HG02943 (cell line): ENCODE measurements at regions not wholly inside any gene's neighbourhood (a gene's known extent, or its start where the extent isn't known, plus 50 kb on each side); places are given as distances from the start of the nearest gene placed in this dataset.
"Not testable (repeated sequence)": the region's sequence is repeated elsewhere in the genome, so short reads cannot be mapped to it uniquely, and the experiment has no call there.

Source experiments
- ATAC-seq: cut with Tn5 transposase; IDR thresholded peaks from one replicate; pipeline ENCODE4 v1.9.1; 2021; ENCODE audit warnings: mild to moderate bottlenecking, low read depth, moderate library complexity; ENCODE audit not compliant: unreplicated experiment

- ATAC-seq = no peak
These were observed 143.7 kb upstream of the ZNF385D start for GRCh38 chr3:21894459-21895340.

GRCh38 chr3:21898316-21898715 lies 147.3 kb upstream of the ZNF385D start:
- ATAC-seq = no peak

GRCh38 chr3:21901484-21901883 lies 150.5 kb upstream of the ZNF385D start:
- no peak for ATAC-seq

GRCh38 chr3:21902956-21903355 lies 151.9 kb upstream of the ZNF385D start:
- ATAC-seq = no peak

GRCh38 chr3:21909096-21909495 lies 158.1 kb upstream of the ZNF385D start:
- no peak for ATAC-seq

GRCh38 chr3:21912711-21913110 lies 161.7 kb upstream of the ZNF385D start:
- ATAC-seq = no peak

- ATAC-seq = no peak
These were observed 162.8 kb upstream of the ZNF385D start for GRCh38 chr3:21913791-21914190.

- no peak for ATAC-seq
These were observed 163.4 kb upstream of the ZNF385D start for GRCh38 chr3:21914451-21914850.

GRCh38 chr3:21919383-21919782 lies 168.4 kb upstream of the ZNF385D start:
- ATAC-seq = no peak

- ATAC-seq = no peak
These were observed 169.4 kb upstream of the ZNF385D start for GRCh38 chr3:21920421-21920861.

GRCh38 chr3:21923156-21923555 lies 172.1 kb upstream of the ZNF385D start:
- not testable (repeated sequence) for ATAC-seq

GRCh38 chr3:21927261-21927660 lies 176.3 kb upstream of the ZNF385D start:
- no peak for ATAC-seq

GRCh38 chr3:21934591-21934990 lies 183.6 kb upstream of the ZNF385D start:
- no peak for ATAC-seq

GRCh38 chr3:21936207-21936606 lies 185.2 kb upstream of the ZNF385D start:
- ATAC-seq = no peak

GRCh38 chr3:21938267-21938681 lies 187.3 kb upstream of the ZNF385D start:
- ATAC-seq = no peak

- no peak for ATAC-seq
These were observed 191.3 kb upstream of the ZNF385D start for GRCh38 chr3:21942328-21942727.

- ATAC-seq = no peak
These were observed 193.2 kb upstream of the ZNF385D start for GRCh38 chr3:21944251-21944650.

- ATAC-seq = no peak
These were observed 201.8 kb upstream of the ZNF385D start for GRCh38 chr3:21952856-21953255.

GRCh38 chr3:21954709-21955108 lies 203.7 kb upstream of the ZNF385D start:
- no peak for ATAC-seq

GRCh38 chr3:21955406-21955805 lies 204.4 kb upstream of the ZNF385D start:
- ATAC-seq = no peak

GRCh38 chr3:21960033-21960432 lies 209.0 kb upstream of the ZNF385D start:
- no peak for ATAC-seq

GRCh38 chr3:21962456-21962855 lies 211.4 kb upstream of the ZNF385D start:
- ATAC-seq = no peak
